Brain pericyte (primary cell): ENCODE measurements at regions not wholly inside any gene's neighbourhood (a gene's known extent, or its start where the extent isn't known, plus 50 kb on each side); places are given as distances from the start of the nearest gene placed in this dataset.
"Not testable (repeated sequence)": the region's sequence is repeated elsewhere in the genome, so short reads cannot be mapped to it uniquely, and the experiment has no call there.

Experiments
- DNase-seq: peaks from one replicate; pipeline ENCODE4 v3.0.0-alpha.2; 2012; ENCODE audit warnings: low read depth, low spot score

- no peak for DNase-seq
These were observed 117.8 kb upstream of the ENPP6 start for GRCh38 chr4:184335520-184335919.

GRCh38 chr4:184333446-184333845, 115.8 kb upstream of the ENPP6 start:
- DNase-seq: not testable (repeated sequence)

- no peak for DNase-seq
These were observed 113.8 kb upstream of the ENPP6 start for GRCh38 chr4:184331268-184331995.

DNA sequence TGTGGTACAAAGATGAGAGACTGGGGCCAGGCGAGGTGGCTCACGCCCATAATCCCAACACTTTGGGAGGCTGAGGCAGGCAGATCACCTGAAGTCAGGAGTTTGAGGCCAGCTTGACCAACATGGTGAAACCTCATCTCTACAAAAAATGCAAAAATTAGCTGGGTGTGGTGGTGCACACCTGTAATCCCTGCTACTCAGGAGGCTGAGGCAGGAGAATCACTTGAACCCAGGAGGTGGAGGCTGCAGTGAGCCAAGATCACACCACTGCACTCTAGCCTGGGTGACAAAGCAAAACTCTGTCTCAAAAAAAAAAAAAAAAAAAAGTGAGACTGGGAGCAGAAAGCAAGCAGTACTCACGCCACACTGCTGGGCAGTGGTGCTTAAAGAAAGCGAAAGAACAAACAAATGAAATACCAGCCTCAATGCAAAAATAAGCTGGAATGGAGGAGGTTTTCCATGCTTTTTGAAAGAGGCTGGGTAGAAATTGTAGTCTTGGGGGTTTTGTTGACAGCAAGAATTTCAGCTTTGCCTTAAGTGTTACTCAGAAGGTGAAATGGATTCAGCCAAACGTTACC, 112.9 kb upstream of the ENPP6 start:
- not testable (repeated sequence) for DNase-seq

- no peak for DNase-seq
These were observed 112.2 kb upstream of the ENPP6 start for GRCh38 chr4:184329659-184330400.

- no peak for DNase-seq
These were observed 111.6 kb upstream of the ENPP6 start for GRCh38 chr4:184329235-184329634.

- no peak for DNase-seq
These were observed 110.5 kb upstream of the ENPP6 start for GRCh38 chr4:184328022-184328736.

DNA sequence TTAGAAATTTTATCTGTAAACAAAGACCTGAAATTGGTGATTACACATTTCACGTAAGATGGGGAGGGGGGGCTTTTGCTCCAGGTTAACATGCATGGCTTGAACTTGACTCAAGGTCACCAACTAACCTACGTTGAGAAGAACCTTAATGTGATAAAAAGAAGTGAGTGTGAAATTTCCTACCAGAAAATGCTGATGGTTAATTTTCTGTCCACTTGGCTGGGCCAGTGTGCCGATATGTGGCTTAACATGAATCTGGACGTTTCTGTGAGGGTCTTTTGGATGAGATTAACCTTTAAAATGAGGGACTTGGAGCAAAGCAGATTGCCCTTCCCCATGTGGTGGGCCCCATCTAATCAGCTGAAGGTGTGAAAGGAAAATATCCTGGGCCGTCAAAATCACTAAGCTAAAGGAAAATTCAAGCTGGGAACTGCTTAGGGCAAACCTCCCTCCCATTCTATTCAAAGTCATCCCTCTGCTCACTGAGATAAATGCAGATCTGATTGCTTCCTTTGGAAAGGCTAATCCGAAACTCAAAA, 107.3 kb upstream of the ENPP6 start:
- no peak for DNase-seq

DNA sequence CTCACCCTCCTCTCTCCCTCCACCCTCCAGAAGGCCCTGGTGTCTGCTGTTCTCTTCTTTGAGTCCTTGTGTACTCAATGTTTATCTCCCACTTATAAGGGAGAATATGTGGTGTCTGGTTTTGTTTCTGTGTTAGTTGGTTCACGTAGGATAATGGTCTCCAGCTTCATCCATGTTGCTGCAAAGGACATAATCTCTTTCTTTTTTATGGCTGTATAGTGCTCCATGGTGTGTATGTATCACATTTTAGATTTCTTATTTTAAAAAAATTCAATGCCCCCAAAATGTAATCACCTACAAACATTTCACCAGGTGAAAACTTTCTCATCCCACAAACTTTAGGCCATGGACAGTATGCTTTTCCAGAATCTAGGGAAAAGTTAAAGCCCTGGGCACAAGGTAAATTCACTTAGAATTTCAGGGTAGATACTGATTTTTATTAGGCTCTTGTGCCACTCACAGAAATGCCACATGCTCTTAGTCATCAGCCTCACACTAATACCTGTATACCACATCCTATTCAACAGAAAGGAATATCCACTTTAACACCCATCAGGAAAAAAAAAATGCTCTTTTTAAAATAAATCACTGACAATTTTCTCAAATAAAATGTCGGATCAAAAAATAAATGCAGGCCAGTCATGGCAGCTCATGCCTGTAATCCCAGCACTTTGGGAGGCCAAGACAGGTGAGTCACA, 104.8 kb upstream of the ENPP6 start:
- DNase-seq: no peak

- DNase-seq: no peak
These were observed 103.0 kb upstream of the ENPP6 start for GRCh38 chr4:184320631-184321030.

DNA sequence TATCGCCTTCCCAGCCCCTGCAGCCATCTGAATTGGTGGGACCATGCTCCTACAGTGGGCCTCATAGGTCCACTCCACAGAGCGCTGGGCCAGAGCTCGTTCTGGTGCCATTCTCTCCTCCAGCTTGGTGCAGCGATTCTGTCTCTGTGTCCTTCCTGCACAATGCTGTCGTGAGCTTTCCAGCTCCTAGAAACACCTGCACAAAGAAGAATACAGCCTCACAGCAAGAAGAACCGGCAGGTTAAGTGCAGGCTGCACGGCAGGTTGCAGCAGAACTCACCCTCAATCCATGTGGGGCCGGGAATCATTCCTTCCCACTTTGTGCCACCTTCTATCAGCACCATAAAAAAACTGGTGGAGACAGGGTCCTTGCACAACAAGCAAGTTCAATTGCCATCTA, 101.2 kb upstream of the ENPP6 start:
- no peak for DNase-seq

- no peak for DNase-seq
These were observed 99.7 kb upstream of the ENPP6 start for GRCh38 chr4:184317234-184317918.

GRCh38 chr4:184316821-184317220, 99.1 kb upstream of the ENPP6 start:
- DNase-seq: no peak

- no peak for DNase-seq
These were observed 98.1 kb upstream of the ENPP6 start for GRCh38 chr4:184315675-184316359.

GRCh38 chr4:184313702-184314659, 96.3 kb upstream of the ENPP6 start:
- DNase-seq: no peak

DNA sequence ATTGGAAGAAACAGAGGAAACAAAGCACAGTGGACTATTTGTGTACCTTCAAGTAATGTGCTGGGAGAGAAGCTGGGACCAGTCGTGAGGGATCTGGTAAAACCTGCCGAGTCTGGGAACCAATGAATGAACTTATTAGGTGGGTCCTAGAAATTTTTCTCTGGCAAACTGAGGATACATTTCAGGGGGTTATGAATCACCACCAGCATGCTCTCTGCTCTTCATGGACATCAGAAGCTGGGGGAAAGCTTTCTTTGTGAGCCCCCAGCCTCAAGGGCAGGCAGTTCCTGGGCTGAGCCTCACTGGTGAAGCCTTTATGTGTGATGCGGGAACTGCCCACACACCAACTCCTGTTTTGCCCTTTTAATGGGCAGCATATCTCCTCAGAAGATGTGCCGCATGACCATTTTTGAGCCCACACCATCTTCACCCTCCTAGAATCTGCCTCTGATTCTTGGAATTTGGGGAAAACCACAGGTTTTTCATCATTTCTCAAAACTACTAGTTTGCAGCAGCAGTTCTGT, 95.4 kb upstream of the ENPP6 start:
- DNase-seq: no peak

GRCh38 chr4:184312126-184312525, 94.5 kb upstream of the ENPP6 start:
- DNase-seq: no peak

- DNase-seq: no peak
These were observed 93.4 kb upstream of the ENPP6 start for GRCh38 chr4:184310881-184311709.
